Activated T-helper 9 cell treated with anti-CD3 and anti-CD28 coated beads, Interleukin-2, amount 50 U/mL, for 16 hours (primary cell): ENCODE measurements at regions not wholly inside any gene's neighbourhood (a gene's known extent, or its start where the extent isn't known, plus 50 kb on each side); places are given as distances from the start of the nearest gene placed in this dataset.

Source experiments
- DNase-seq: peaks from one replicate; pipeline ENCODE4 v3.0.0-alpha.2; 2020; ENCODE audit warnings: low read depth

DNA sequence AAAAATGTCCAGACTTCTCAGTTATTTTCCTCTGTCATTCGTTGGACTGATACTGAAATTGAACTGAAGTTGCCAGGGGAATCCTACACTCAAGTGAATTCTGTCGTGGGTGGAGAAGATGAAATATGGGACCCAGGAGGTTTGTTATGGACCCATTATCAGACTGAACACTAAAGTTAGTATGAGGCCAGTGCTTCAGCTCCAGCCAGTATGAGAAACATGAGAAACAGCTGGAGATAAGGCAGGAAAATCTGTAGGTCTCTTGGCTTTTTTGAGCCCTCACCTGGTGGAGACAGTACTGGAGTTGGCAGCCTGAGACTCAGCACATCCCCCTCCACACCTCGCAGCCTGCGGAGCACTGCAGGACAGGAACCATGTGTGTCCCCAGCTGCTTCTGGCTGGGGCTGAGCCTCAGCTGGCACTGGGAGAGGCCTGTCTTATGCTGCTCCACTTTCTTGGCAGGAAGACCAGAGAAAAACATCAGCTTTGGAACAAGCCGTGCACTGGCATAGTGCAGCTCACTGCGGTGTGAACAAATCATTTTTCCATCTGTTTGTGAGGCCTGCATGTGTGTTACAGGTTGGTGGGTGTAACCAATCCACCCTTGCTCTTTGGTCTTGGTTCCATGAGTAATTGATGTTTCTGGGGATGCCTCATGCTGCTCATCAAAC, 641.0 kb downstream of the FGF9 start:
- DNase-seq, result no peak

DNA sequence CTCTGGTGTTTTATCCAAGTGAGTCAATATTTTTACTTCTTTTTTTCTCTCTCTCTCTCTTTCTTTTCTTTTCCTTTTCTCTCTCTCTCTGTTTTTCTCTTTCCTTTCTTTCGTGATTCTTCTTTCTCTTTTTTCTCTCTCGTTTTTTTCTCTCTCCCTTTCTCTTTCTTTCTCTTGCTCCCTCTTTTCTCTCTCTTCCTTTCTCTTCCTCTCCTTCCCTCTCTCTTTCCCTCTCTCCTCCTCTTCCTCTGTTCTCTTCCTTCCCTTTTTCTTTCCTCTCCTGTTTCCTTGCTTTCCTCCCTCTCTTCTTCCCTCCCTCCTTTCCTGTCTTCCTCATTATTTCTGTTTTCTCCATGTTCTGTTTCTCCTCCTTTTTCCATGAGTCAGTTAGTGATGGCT, 641.5 kb downstream of the FGF9 start:
- no peak for DNase-seq

- no peak for DNase-seq
Observed at GRCh38 chr13:22316494-22317025, 645.7 kb downstream of the FGF9 start.

GRCh38 chr13:22320991-22321390, 650.1 kb downstream of the FGF9 start:
- DNase-seq, result no peak

DNA sequence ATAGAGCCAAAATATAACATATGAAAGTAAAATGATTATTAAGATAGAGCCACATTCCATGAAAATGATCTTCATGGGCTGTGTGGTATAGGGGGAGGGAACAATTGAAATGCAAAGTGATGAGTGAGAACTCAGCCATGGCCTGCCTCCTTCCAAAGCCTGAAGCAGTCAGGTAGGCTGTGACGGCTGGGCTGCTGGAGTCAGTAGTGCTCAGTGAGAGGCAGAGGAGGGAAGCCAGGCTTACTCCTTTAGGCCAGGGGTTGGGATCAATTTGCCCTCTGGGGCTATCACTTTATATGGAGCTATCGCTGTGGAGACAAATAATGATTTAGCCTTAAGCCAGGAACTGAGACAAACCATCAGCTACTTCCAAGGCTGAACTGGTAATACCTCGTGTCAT, 654.9 kb downstream of the FGF9 start:
- no peak for DNase-seq

- DNase-seq, result no peak
Observed at GRCh38 chr13:22332416-22332815, 661.5 kb downstream of the FGF9 start.

DNA sequence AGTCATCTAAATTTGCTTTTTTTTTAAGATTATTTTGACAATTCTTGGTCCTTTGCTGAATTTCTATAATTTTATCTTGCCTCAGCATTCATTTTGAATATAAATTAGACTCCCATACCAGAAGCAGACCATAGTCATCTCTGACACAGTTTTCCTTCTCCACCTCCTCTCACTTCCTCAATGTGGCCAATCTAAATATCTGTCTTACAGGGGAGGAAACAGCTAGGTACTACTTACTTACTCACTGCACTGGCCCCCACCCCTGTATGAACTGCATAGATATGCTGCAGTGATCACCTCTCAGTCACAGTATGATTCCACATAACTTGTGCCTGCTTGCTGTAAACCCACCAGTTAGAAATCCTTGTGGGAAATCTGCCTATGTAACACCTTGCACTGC, 665.6 kb downstream of the FGF9 start:
- no peak for DNase-seq

- DNase-seq, result no peak
Observed at GRCh38 chr13:22357132-22357531, 686.3 kb downstream of the FGF9 start.

GRCh38 chr13:22369090-22369489, 698.2 kb downstream of the FGF9 start:
- DNase-seq, result no peak

DNA sequence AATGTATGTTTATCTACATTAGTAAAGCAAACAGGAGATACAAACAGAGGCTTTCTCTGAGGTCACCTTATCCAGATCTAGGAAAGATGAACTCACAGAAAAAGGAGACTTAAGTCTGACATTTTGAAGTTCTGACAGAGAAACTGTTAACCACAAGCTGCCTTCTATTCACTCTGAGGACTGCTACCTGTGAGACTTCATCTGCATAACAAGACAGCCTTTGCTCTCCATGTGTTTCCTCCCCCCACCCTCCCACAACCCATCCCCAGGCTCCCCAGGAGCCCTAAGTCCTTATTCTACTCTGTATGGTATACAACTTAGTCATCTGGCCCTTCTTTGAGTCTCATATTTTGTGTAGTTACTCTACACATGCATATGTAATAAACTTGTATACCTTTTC, 699.0 kb downstream of the FGF9 start:
- DNase-seq, result no peak

GRCh38 chr13:22372261-22372660, 701.4 kb downstream of the FGF9 start:
- no peak for DNase-seq

GRCh38 chr13:22375151-22375550, 704.3 kb downstream of the FGF9 start:
- DNase-seq, result no peak

- no peak for DNase-seq
Observed at GRCh38 chr13:22387899-22388298, 717.0 kb downstream of the FGF9 start.

DNA sequence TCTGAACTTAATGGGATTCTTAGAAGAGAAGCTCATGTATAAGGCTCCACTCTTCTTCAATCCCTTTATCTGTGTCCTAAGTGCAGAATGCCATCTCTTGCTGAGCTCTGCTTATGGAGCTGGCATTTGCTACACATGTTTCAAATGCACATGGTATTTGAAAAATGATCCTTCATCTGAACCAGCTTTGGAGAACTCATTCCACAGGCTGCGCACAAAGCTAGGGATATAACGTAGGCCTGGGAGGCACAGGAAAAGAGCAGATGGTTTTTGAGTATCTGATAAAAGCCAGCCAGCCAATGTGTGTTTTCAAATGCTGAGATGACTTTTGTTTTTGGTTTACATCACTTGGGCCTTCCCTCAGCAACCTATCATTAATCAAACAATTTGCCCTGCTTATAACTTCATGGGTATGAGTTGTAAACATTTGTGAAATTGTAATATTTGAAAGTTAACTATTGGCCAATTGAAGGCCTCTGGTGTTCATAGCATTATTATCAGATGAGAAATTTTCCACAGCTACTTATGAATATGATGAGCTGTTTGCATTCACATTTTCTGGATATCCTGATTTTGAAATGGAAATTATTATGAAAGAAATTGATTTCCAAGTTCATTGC, 729.0 kb downstream of the FGF9 start:
- no peak for DNase-seq

- no peak for DNase-seq
Observed at GRCh38 chr13:22402682-22403081, 731.8 kb downstream of the FGF9 start.

DNA sequence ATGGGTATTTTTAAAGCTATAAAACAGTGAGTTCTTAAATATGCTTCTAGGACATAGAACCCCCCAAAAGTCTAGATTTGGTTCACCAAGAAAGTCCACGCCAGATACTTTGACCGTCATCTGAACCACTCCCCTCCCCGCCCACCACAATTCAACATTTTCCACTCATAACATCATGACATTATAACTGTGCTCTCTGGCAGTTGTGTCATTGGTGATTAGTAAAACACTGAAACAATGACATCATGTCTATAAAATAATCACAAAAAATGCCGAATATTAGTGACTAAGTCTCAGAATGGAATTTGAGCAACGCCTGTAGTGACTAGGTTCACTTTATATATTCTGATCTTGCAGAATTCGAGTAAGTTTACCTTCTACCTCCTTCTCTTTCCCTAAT, 732.3 kb downstream of the FGF9 start:
- DNase-seq, result no peak

- DNase-seq, result no peak
Observed at GRCh38 chr13:22405891-22406290, 735.0 kb downstream of the FGF9 start.

DNA sequence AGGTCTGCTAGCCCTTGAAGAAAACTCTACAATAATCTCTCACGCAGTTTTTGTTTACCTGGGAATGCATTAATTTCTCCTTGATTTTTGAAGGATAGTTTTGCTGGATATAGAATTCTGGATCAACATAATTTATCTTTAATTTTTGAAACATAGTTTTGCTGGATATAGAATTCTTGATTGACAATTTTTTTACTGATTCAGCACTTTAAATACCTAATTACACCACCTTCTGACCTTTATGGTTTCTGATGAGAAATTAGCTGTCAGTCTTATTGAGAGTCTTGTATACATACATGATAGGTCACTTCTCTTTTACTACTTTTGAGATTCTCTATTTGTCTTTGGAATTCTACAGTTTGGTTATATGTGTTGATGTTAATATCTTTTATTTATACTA, 741.6 kb downstream of the FGF9 start:
- no peak for DNase-seq

DNA sequence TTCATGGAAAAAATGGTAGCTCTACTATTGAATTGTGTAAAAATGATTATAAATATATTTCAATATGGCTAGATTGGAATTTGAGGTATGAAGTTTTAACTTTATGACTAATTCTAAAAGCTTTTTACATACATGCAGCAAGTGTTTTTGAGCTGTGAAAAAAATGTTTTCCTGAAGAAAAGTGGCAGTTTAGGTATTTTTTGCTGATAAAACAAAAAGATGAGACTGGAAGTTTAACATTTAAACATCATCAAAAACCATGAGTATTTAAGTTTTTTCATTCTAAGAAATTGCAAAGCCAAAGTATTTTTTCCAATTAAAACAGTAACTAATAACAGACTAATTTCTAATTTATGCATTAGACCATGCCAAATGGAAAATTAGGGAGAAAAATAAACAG, 751.1 kb downstream of the FGF9 start:
- no peak for DNase-seq

DNA sequence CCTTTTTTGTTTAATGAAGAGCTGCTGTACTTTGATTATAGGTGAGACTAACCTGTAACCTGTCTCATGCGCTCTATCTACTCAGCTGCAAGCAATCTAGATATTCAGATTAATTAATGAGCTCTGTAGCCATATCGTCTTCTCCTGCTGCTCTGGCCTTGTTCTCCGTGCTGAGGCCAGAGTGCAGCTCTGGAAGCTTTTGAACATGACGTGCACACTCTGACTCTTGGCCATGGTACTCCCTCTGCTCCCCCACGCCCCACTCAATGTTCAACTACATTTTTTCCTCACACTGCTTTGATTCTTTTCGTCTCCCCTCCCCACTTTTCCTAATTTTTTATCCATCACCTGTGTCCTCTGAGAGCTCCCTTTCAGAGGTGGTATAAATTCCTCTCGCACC, 751.8 kb downstream of the FGF9 start:
- no peak for DNase-seq

DNA sequence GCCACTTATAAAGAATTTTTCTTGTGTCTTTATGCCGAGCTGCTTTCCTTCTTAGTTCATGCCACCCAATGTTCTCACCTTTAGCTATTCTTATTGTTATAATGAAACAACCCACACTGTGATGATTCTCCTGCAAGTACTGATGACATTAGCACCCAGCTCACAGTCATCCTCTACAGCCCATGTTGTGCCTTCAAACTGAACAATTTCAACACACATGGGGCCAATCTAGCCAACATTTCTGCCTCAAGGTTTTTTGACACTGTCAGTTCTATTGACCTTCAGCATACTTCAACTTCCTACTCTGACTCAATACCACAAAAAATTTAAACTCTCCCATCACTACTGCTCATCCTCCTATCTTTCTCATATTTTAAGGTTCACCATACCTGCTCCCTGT, 752.4 kb downstream of the FGF9 start:
- no peak for DNase-seq

DNA sequence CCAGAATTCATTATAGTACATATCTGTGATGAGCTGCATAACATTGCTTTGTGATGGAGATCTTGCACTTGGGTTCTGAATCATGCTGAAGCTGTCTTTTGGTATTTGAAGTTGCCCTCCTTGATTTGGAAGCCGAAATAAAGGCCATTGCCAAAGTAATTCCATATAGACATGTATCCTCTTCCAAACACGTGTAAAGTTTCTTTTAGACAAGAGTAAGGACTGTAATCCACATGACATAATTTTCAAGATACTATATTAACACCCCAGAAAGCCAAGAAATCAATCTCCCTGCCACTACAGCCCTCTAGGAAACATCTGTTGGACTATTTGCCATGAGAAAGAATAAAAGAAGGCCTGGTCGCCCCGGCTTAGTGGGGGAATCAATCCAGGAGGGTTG, 754.2 kb downstream of the FGF9 start:
- no peak for DNase-seq

DNA sequence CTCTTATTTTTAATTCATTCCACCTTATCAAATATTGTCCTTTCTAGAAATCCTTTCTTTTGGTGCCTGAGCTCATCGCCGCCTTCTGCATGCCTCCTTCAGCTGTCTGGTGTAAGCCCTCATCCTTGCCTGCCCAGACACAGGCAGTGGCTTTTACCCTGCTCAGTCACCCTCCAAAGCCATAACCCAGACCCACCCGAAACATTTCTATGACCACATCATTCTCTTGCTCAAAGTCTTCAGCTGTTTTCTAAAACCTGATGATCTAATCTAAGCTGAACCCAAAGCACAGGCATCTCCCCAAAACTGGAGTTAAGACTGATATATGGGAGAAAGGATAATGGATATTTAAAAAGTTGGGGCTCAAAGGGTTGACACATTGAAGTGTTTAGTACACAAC, 753.7 kb upstream of the SGCG start:
- DNase-seq, result no peak

DNA sequence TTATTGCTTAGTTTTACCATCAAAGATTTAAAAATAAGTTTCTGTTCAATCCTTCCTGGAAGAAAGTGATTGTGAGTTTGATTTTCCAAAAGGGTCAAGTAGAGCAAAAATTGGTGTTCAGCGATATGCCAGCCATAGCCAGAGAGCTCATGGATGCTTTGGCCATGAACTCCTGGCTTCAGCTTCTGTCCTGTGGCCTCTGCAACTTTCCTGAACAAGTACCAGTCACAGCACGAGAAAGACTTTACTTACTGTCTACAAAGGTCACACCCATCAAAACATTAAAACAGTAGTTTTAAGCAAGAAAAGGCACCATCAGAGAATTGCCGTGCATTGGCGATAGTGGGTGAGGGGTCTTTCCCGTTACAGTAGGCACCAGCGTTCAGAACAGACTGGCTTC, 753.0 kb upstream of the SGCG start:
- DNase-seq, result no peak
